ENCODE measurements at regions not wholly inside any gene's neighbourhood (a gene's known extent, or its start where the extent isn't known, plus 50 kb on each side); places are given as distances from the start of the nearest gene placed in this dataset.
A peak's percentile ranks its signal among the peaks of the same experiment; 100 is the strongest.

DNA sequence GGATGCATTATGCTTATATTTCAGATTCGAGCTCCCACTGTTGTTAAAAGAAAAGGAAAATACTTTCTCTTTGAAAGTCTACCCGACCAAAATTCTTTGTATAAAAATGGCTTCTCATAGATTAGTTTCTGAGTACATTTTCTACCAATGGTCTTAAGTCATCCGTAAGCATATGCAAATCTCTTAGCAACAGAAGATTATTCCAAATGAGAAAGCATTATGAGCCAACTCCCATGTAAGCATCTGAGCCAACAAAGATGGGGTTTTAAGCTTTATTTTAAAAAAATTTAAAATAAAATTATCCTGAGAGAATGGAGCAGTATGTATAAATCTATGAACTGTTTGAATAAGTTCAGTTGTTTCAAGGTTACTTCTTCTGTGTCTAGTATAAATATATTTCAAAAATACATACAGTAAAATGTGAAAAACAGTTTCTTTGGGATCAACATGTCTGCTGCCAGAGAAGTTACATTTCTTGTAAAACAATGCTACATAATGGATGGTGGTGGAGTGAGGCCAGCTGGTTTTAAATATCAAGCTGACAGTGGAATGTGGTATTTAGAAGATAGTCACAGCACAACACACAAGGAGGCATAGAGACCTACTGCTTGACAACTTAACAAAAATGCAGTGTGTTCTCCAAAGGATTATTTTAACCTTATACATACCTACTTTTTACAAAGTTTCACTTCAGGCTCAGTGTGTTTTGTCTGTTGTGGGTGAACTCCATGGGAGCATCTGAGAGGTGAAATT, 199.5 kb upstream of the DIPK2B start:
- TF ChIP-seq, protein P1, sequence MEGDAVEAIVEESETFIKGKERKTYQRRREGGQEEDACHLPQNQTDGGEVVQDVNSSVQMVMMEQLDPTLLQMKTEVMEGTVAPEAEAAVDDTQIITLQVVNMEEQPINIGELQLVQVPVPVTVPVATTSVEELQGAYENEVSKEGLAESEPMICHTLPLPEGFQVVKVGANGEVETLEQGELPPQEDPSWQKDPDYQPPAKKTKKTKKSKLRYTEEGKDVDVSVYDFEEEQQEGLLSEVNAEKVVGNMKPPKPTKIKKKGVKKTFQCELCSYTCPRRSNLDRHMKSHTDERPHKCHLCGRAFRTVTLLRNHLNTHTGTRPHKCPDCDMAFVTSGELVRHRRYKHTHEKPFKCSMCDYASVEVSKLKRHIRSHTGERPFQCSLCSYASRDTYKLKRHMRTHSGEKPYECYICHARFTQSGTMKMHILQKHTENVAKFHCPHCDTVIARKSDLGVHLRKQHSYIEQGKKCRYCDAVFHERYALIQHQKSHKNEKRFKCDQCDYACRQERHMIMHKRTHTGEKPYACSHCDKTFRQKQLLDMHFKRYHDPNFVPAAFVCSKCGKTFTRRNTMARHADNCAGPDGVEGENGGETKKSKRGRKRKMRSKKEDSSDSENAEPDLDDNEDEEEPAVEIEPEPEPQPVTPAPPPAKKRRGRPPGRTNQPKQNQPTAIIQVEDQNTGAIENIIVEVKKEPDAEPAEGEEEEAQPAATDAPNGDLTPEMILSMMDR (IDR thresholded peaks at IDR 0.05; ENCODE audit: low read depth, low read length), result no peak
- H3K27ac ChIP-seq (ENCODE audit: low read depth, low read length), result no peak overlapping the region
- H3K27me3 ChIP-seq (ENCODE audit: control insufficient read depth, insufficient read depth, low read length), result no peaks in the 10 kb centered on the region
- CTCF ChIA-PET, result no interaction called here
- peak; percentile 18 for DNase-seq (ENCODE audit: low read depth, low spot score)
- no peak overlapping the region for H3K4me3 ChIP-seq (ENCODE audit: low read depth, low read length)
- POLR2A ChIA-PET, result no interaction called here
- H3K9me3 ChIP-seq (ENCODE audit: control insufficient read depth, insufficient read depth, low read length), result peaks cover 5% of the 10 kb centered on the region

DNA sequence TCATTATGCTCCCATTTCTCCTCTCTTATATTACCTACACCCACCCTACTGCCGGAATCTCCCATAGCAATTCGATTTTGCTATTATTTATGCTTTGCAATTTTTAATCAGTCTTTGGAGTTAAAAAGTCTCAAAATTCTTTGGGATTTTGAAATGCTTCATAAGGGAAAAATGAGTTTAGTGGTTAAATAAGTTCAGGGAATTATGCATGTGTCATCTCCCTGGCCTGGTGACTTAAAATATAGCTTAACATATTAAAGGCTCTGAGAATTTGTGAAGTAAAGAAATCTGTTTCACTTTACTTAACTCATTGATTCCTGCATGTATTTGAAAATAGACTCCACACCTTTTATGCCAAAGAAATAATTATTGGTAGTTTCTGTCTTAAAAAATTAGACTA, 185.1 kb upstream of the DIPK2B start:
- ChIA-PET POLR2A (no interaction called here), CTCF (no interaction called here)
- TF ChIP-seq, protein P1 (IDR thresholded peaks at IDR 0.05; ENCODE audit: low read depth, low read length), result no peak
- Histone ChIP-seq H3K27me3 (ENCODE audit: control insufficient read depth, insufficient read depth, low read length) (no peaks in the 10 kb centered on the region), H3K27ac (ENCODE audit: low read depth, low read length) (no peak overlapping the region), H3K4me3 (ENCODE audit: low read depth, low read length) (no peak overlapping the region), H3K9me3 (ENCODE audit: control insufficient read depth, insufficient read depth, low read length) (peaks cover 11% of the 10 kb centered on the region)
- DNase-seq (ENCODE audit: low read depth, low spot score), result no peak

DNA sequence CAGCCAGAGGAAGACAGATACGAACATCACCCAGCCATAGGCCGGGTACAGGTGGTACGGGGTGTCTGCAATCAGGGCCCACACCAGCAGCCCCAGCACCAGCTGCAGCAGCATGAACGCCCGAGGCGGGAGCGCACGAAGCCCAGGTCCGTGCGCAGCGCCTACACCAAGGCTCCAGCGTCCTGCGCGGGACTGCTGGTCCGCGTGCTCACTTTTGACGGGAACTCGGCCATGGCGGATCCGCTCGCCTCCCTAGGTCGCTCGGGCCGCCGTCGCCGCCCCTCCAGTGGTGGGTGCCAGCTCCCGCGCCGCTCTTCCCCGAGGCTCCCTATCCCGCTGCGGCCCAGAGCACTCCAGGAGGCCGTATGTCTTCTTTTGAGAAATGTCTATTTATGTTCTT, 181.2 kb upstream of the DIPK2B start:
- no peak overlapping the region for H3K27ac ChIP-seq (ENCODE audit: low read depth, low read length)
- TF ChIP-seq, protein P1 (IDR thresholded peaks at IDR 0.05; ENCODE audit: low read depth, low read length), result no peak
- no peak overlapping the region for H3K4me3 ChIP-seq (ENCODE audit: low read depth, low read length)
- CTCF ChIA-PET, result no interaction called here
- H3K27me3 ChIP-seq (ENCODE audit: control insufficient read depth, insufficient read depth, low read length), result no peaks in the 10 kb centered on the region
- POLR2A ChIA-PET, result no interaction called here
- peaks cover 11% of the 10 kb centered on the region for H3K9me3 ChIP-seq (ENCODE audit: control insufficient read depth, insufficient read depth, low read length)
- no peak for DNase-seq (ENCODE audit: low read depth, low spot score)

DNA sequence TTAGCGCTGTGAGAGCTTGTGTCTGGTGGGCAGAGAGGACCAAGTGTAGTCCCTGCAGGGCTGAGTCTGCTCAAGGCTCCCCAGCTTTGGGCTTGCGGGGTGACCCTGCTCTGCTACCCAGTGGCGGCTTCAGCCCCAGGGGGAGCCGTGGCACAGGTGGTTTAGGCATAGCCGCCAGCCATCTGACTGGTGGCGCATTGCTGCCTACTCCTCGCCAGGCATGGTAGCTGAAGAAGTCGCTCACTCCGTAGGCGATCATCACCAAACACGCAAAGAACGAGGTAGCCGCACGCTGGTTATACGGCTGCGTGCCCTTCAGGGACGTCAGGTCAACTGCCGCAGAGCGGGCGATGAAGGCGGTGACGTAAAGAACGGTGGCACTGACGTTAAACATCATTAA, 180.7 kb upstream of the DIPK2B start:
- DNase-seq (ENCODE audit: low read depth, low spot score), result no peak
- Histone ChIP-seq H3K27ac (ENCODE audit: low read depth, low read length) (no peak overlapping the region), H3K9me3 (ENCODE audit: control insufficient read depth, insufficient read depth, low read length) (peaks cover 11% of the 10 kb centered on the region), H3K4me3 (ENCODE audit: low read depth, low read length) (no peak overlapping the region), H3K27me3 (ENCODE audit: control insufficient read depth, insufficient read depth, low read length) (no peaks in the 10 kb centered on the region)
- CTCF ChIA-PET, result no interaction called here
- POLR2A ChIA-PET, result no interaction called here
- TF ChIP-seq, protein P1 (IDR thresholded peaks at IDR 0.05; ENCODE audit: low read depth, low read length), result no peak

DNA sequence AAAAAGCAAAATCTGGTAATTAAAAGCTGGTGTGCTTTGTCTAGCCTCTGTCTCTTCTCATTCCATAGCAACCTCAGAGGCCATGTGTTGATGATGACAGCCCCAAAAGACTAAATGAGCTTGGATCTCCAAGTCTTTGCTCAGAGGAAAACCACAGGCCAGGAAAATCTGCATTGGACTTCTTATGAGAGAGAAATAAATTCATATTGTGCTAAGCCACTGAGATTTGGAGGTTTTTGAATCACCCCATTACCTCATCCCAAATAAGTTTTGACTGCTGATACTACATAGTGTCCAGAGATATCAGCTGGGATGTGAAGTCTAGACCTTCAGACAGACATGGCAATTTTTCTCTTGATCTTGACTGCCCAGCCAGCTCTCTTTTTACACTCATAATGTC, 178.6 kb upstream of the DIPK2B start:
- Histone ChIP-seq H3K27me3 (ENCODE audit: control insufficient read depth, insufficient read depth, low read length) (no peaks in the 10 kb centered on the region), H3K9me3 (ENCODE audit: control insufficient read depth, insufficient read depth, low read length) (peaks cover 11% of the 10 kb centered on the region), H3K4me3 (ENCODE audit: low read depth, low read length) (no peak overlapping the region), H3K27ac (ENCODE audit: low read depth, low read length) (no peak overlapping the region)
- no peak for DNase-seq (ENCODE audit: low read depth, low spot score)
- TF ChIP-seq, protein P1 (IDR thresholded peaks at IDR 0.05; ENCODE audit: low read depth, low read length), result no peak
- ChIA-PET POLR2A (no interaction called here), CTCF (no interaction called here)

Measured in AG04450 (cell line).